ENCODE measurements at regions not wholly inside any gene's neighbourhood (a gene's known extent, or its start where the extent isn't known, plus 50 kb on each side); places are given as distances from the start of the nearest gene placed in this dataset.

DNA sequence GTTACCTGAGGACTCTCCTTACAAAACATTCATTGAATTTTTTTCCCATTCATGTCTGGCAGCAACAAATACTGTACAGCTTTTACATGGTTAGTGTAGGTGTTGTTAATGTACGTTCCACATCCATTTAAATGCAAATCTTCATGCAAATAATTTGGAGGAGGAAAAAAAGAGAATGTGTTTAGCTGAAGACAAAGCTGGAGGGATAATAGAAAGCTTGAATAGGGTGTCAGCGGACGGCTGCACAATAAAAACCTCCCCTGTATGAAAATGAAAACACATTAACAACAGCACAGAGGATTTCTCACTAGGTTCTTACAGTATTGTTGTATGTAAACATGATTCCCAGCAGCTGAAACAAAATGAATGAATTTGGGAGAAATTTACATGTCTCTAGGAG is 231.5 kb downstream of the ZNF608 start:
- H3K4me3 ChIP-seq (replicated peaks in 1 of 4; ENCODE audit: control extremely low read depth in 1 of 4, insufficient read depth in 1 of 4, low read depth in 3 of 4, low read length in 4 of 4) = no peak overlapping the region
- no peak overlapping the region for H3K9ac ChIP-seq (ENCODE audit: insufficient read depth, low read length)
- TF ChIP-seq EZH2 (IDR thresholded peaks at IDR 0.05; ENCODE audit: low read length, missing control alignments) = no peak
- TF ChIP-seq CTCF (conservative IDR thresholded peaks at IDR 0.05 in 1 of 2, IDR thresholded peaks at IDR 0.05 in 1 of 2; ENCODE audit: low read depth in 1 of 2, low read length in 2 of 2) = no peak
- H4K20me1 ChIP-seq (ENCODE audit: control insufficient read depth, extremely low read depth, insufficient read depth, low read length) = no peaks in the 10 kb centered on the region
- H3K4me2 ChIP-seq (ENCODE audit: extremely low read depth, insufficient read depth, low read length) = no peak overlapping the region
- H3K9me3 ChIP-seq (ENCODE audit: control insufficient read depth, insufficient read depth, low read depth, low read length) = no peaks in the 10 kb centered on the region
- no peak overlapping the region for H3K27ac ChIP-seq (ENCODE audit: insufficient read depth, low read length)
- no peaks in the 10 kb centered on the region for H3K36me3 ChIP-seq (ENCODE audit: control insufficient read depth, insufficient read depth, low read length)
- no peaks in the 10 kb centered on the region for H3K79me2 ChIP-seq (ENCODE audit: control insufficient read depth, insufficient read depth, low read length)
- H3K27me3 ChIP-seq (ENCODE audit: control insufficient read depth, insufficient read depth, low read length) = no peaks in the 10 kb centered on the region
- H3K4me1 ChIP-seq (ENCODE audit: control insufficient read depth, extremely low read depth, insufficient read depth, low read length) = no peaks in the 10 kb centered on the region
- H2AFZ ChIP-seq (ENCODE audit: low read length) = no peak overlapping the region
- DNase-seq (ENCODE audit: low read depth in 2 of 2) = no peak

- Histone ChIP-seq H3K27ac (ENCODE audit: insufficient read depth, low read length) (no peak overlapping the region), H3K4me2 (ENCODE audit: extremely low read depth, insufficient read depth, low read length) (no peak overlapping the region), H3K9me3 (ENCODE audit: control insufficient read depth, insufficient read depth, low read depth, low read length) (no peaks in the 10 kb centered on the region), H3K4me3 (replicated peaks in 1 of 4; ENCODE audit: control extremely low read depth in 1 of 4, insufficient read depth in 1 of 4, low read depth in 3 of 4, low read length in 4 of 4) (no peak overlapping the region), H3K36me3 (ENCODE audit: control insufficient read depth, insufficient read depth, low read length) (no peaks in the 10 kb centered on the region), H2AFZ (ENCODE audit: low read length) (no peak overlapping the region), H4K20me1 (ENCODE audit: control insufficient read depth, extremely low read depth, insufficient read depth, low read length) (no peaks in the 10 kb centered on the region), H3K9ac (ENCODE audit: insufficient read depth, low read length) (no peak overlapping the region), H3K4me1 (ENCODE audit: control insufficient read depth, extremely low read depth, insufficient read depth, low read length) (no peaks in the 10 kb centered on the region), H3K27me3 (ENCODE audit: control insufficient read depth, insufficient read depth, low read length) (no peaks in the 10 kb centered on the region), H3K79me2 (ENCODE audit: control insufficient read depth, insufficient read depth, low read length) (no peaks in the 10 kb centered on the region)
- peak in 1 of 2 donors; percentile 44 for DNase-seq (ENCODE audit: low read depth in 2 of 2)
- no peak for TF ChIP-seq CTCF (conservative IDR thresholded peaks at IDR 0.05 in 1 of 2, IDR thresholded peaks at IDR 0.05 in 1 of 2; ENCODE audit: low read depth in 1 of 2, low read length in 2 of 2)
- TF ChIP-seq EZH2 (IDR thresholded peaks at IDR 0.05; ENCODE audit: low read length, missing control alignments) = no peak
These were observed 233.3 kb downstream of the ZNF608 start for GRCh38 chr5:124512952-124513632.

GRCh38 chr5:124512236-124512635 is 234.2 kb downstream of the ZNF608 start:
- H3K9ac ChIP-seq (ENCODE audit: insufficient read depth, low read length) = no peak overlapping the region
- no peaks in the 10 kb centered on the region for H4K20me1 ChIP-seq (ENCODE audit: control insufficient read depth, extremely low read depth, insufficient read depth, low read length)
- DNase-seq (ENCODE audit: low read depth in 2 of 2) = peak in 1 of 2 donors; percentile 61
- H2AFZ ChIP-seq (ENCODE audit: low read length) = no peak overlapping the region
- H3K4me1 ChIP-seq (ENCODE audit: control insufficient read depth, extremely low read depth, insufficient read depth, low read length) = no peaks in the 10 kb centered on the region
- H3K27ac ChIP-seq (ENCODE audit: insufficient read depth, low read length) = no peak overlapping the region
- no peaks in the 10 kb centered on the region for H3K79me2 ChIP-seq (ENCODE audit: control insufficient read depth, insufficient read depth, low read length)
- TF ChIP-seq EZH2 (IDR thresholded peaks at IDR 0.05; ENCODE audit: low read length, missing control alignments) = no peak
- H3K4me3 ChIP-seq (replicated peaks in 1 of 4; ENCODE audit: control extremely low read depth in 1 of 4, insufficient read depth in 1 of 4, low read depth in 3 of 4, low read length in 4 of 4) = no peak overlapping the region
- no peaks in the 10 kb centered on the region for H3K36me3 ChIP-seq (ENCODE audit: control insufficient read depth, insufficient read depth, low read length)
- H3K9me3 ChIP-seq (ENCODE audit: control insufficient read depth, insufficient read depth, low read depth, low read length) = no peaks in the 10 kb centered on the region
- H3K27me3 ChIP-seq (ENCODE audit: control insufficient read depth, insufficient read depth, low read length) = no peaks in the 10 kb centered on the region
- no peak overlapping the region for H3K4me2 ChIP-seq (ENCODE audit: extremely low read depth, insufficient read depth, low read length)

All from fibroblast of lung (primary cell).